DMS153 treated with DMSO at 0.1 percent for 48 hours (cell line): ENCODE measurements at regions not wholly inside any gene's neighbourhood (a gene's known extent, or its start where the extent isn't known, plus 50 kb on each side); places are given as distances from the start of the nearest gene placed in this dataset.
"Not testable (repeated sequence)": the region's sequence is repeated elsewhere in the genome, so short reads cannot be mapped to it uniquely, and the experiment has no call there.

Experiments
- DNase-seq: peaks from one replicate; lab custom pipeline; 2025; ENCODE audit not compliant: unreplicated experiment; lab: John Stamatoyannopoulos, UW

- DNase-seq = no peak
These were observed 94.4 kb upstream of the SKAP2 start for GRCh38 chr7:26958834-26959233.

- DNase-seq = no peak
These were observed 91.1 kb upstream of the SKAP2 start for GRCh38 chr7:26955516-26955915.

GRCh38 chr7:26954951-26955350 lies 90.6 kb upstream of the SKAP2 start:
- no peak for DNase-seq

- no peak for DNase-seq
These were observed 87.1 kb upstream of the SKAP2 start for GRCh38 chr7:26951407-26951950.

- DNase-seq = no peak
These were observed 86.5 kb upstream of the SKAP2 start for GRCh38 chr7:26950889-26951288.

- DNase-seq = no peak
These were observed 84.9 kb upstream of the SKAP2 start for GRCh38 chr7:26949319-26949718.

- DNase-seq = no peak
These were observed 84.3 kb upstream of the SKAP2 start for GRCh38 chr7:26948617-26949118.

- no peak for DNase-seq
These were observed 80.3 kb upstream of the SKAP2 start for GRCh38 chr7:26944501-26945358.

GRCh38 chr7:26937939-26938623 lies 73.7 kb upstream of the SKAP2 start:
- no peak for DNase-seq

- DNase-seq = no peak
These were observed 72.9 kb upstream of the SKAP2 start for GRCh38 chr7:26937306-26937705.

- DNase-seq = not testable (repeated sequence)
These were observed 68.2 kb upstream of the SKAP2 start for GRCh38 chr7:26932616-26933015.

- no peak for DNase-seq
These were observed 66.5 kb upstream of the SKAP2 start for GRCh38 chr7:26930845-26931244.

- DNase-seq = no peak
These were observed 65.8 kb upstream of the SKAP2 start for GRCh38 chr7:26930201-26930600.

GRCh38 chr7:26928703-26929347 lies 64.4 kb upstream of the SKAP2 start:
- DNase-seq = no peak

- DNase-seq = no peak
These were observed 61.4 kb upstream of the SKAP2 start for GRCh38 chr7:26925768-26926167.

- DNase-seq = no peak
These were observed 59.9 kb upstream of the SKAP2 start for GRCh38 chr7:26924149-26924767.

- DNase-seq = no peak
These were observed 55.6 kb upstream of the SKAP2 start for GRCh38 chr7:26919906-26920493.

GRCh38 chr7:26918241-26918640 lies 53.9 kb upstream of the SKAP2 start:
- DNase-seq = no peak

GRCh38 chr7:26916779-26917320 lies 52.5 kb upstream of the SKAP2 start:
- DNase-seq = no peak

GRCh38 chr7:26916336-26916735 lies 51.9 kb upstream of the SKAP2 start:
- DNase-seq = no peak
